ENCODE measurements at regions not wholly inside any gene's neighbourhood (a gene's known extent, or its start where the extent isn't known, plus 50 kb on each side); places are given as distances from the start of the nearest gene placed in this dataset.

DNA sequence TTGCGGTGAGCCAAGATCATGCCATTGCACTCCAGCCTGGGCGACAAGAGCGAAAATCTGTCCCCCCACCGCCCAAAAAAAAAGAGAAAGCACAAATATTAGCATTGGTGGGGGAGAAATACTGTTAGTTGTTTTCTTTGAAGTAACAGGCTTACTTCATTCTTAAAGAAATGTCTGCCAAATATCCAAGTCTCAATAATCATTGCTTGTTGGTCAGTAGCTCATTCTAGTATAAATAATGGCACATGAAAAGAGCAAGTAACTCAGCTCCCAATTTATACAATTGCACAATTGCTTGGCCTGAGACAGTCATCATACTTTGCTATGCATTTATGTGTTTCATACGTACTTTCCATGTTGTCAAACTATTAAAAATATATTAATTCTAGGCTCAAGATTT, 499.2 kb upstream of the PLXNA2 start:
- Histone ChIP-seq H3K9me3 (no peaks in the 10 kb centered on the region), H3K4me3 (no peak overlapping the region), H3K27me3 (no peaks in the 10 kb centered on the region), H3K4me1 (peaks cover 0 to 9% (median 4%) of the 10 kb centered on the region in 4 donors), H3K27ac (no peak overlapping the region), H3K36me3 (no peaks in the 10 kb centered on the region)
- in situ Hi-C loops (cut with MboI; ENCODE audit: low pct_ligation_motif_present in 1 of 4, low pct_unique_long_range_greater_than_20kb in 1 of 4, low sequenced_read_pairs in 3 of 4) = no loop called here
- WGBS, 2 donors (ENCODE audit: low coverage in 1 of 2) = 72 to 87% methylated on average over 2 to 5 of the region's 5 CpGs
- intact Hi-C loops (cut with DNase I; ENCODE audit: low total_unique reads) = no loop called here
- no peak for DNase-seq
- TF ChIP-seq POLR2AphosphoS5 (IDR thresholded peaks at IDR 0.05) = no peak
- TF ChIP-seq CTCF (IDR thresholded peaks at IDR 0.05) = no peak
- TF ChIP-seq POLR2A (IDR thresholded peaks at IDR 0.05) = no peak
- TF ChIP-seq EP300 (IDR thresholded peaks at IDR 0.05; ENCODE audit: low read depth) = no peak

GRCh38 chr1:208747979-208748378, 503.8 kb upstream of the PLXNA2 start:
- no peak overlapping the region for H3K27ac ChIP-seq
- no peak overlapping the region for H3K4me3 ChIP-seq
- in situ Hi-C loops (cut with MboI; ENCODE audit: low pct_ligation_motif_present in 1 of 4, low pct_unique_long_range_greater_than_20kb in 1 of 4, low sequenced_read_pairs in 3 of 4) (no loop called here), intact Hi-C loops (cut with DNase I; ENCODE audit: low total_unique reads) (no loop called here)
- no peak for DNase-seq
- TF ChIP-seq EP300 (IDR thresholded peaks at IDR 0.05; ENCODE audit: low read depth) (no peak), POLR2AphosphoS5 (IDR thresholded peaks at IDR 0.05) (no peak), CTCF (IDR thresholded peaks at IDR 0.05) (no peak), POLR2A (IDR thresholded peaks at IDR 0.05) (no peak)
- H3K9me3 ChIP-seq = no peaks in the 10 kb centered on the region
- no peaks in the 10 kb centered on the region for H3K36me3 ChIP-seq
- H3K4me1 ChIP-seq = peaks cover 0 to 9% (median 4%) of the 10 kb centered on the region in 4 donors
- 7 to 8% methylated on average over 6 of the region's 6 CpGs for whole genome bisulfite sequencing, 2 donors (ENCODE audit: low coverage in 1 of 2)
- H3K27me3 ChIP-seq = no peaks in the 10 kb centered on the region

GRCh38 chr1:208748387-208749165, 504.4 kb upstream of the PLXNA2 start:
- no peak for DNase-seq
- intact Hi-C loops (cut with DNase I; ENCODE audit: low total_unique reads) = no loop called here
- H3K4me1 ChIP-seq = peaks cover 0 to 9% (median 4%) of the 10 kb centered on the region in 4 donors
- 73 to 76% methylated on average over 4 to 6 of the region's 6 CpGs for WGBS, 2 donors (ENCODE audit: low coverage in 1 of 2)
- H3K27me3 ChIP-seq = no peaks in the 10 kb centered on the region
- H3K27ac ChIP-seq = no peak overlapping the region
- H3K4me3 ChIP-seq = no peak overlapping the region
- no peaks in the 10 kb centered on the region for H3K36me3 ChIP-seq
- no peaks in the 10 kb centered on the region for H3K9me3 ChIP-seq
- in situ Hi-C loops (cut with MboI; ENCODE audit: low pct_ligation_motif_present in 1 of 4, low pct_unique_long_range_greater_than_20kb in 1 of 4, low sequenced_read_pairs in 3 of 4) = no loop called here
- TF ChIP-seq CTCF (IDR thresholded peaks at IDR 0.05) (no peak), POLR2A (IDR thresholded peaks at IDR 0.05) (no peak), EP300 (IDR thresholded peaks at IDR 0.05; ENCODE audit: low read depth) (no peak), POLR2AphosphoS5 (IDR thresholded peaks at IDR 0.05) (no peak)

- TF ChIP-seq POLR2A (IDR thresholded peaks at IDR 0.05) = no peak
- TF ChIP-seq CTCF (IDR thresholded peaks at IDR 0.05) = no peak
- no peak for TF ChIP-seq EP300 (IDR thresholded peaks at IDR 0.05; ENCODE audit: low read depth)
- no peak for TF ChIP-seq POLR2AphosphoS5 (IDR thresholded peaks at IDR 0.05)
- Histone ChIP-seq H3K4me3 (no peak overlapping the region), H3K36me3 (no peaks in the 10 kb centered on the region), H3K9me3 (no peaks in the 10 kb centered on the region), H3K4me1 (no peaks in the 10 kb centered on the region), H3K27me3 (no peaks in the 10 kb centered on the region), H3K27ac (no peak overlapping the region)
- intact Hi-C loops (cut with DNase I; ENCODE audit: low total_unique reads) = no loop called here
- WGBS, 2 donors (ENCODE audit: low coverage in 1 of 2) = 76 to 84% methylated on average over 5 to 6 of the region's 6 CpGs
- DNase-seq = no peak
- in situ Hi-C loops (cut with MboI; ENCODE audit: low pct_ligation_motif_present in 1 of 4, low pct_unique_long_range_greater_than_20kb in 1 of 4, low sequenced_read_pairs in 3 of 4) = no loop called here
Observed at GRCh38 chr1:208756339-208756981, 512.3 kb upstream of the PLXNA2 start.
